ENCODE measurements at regions not wholly inside any gene's neighbourhood (a gene's known extent, or its start where the extent isn't known, plus 50 kb on each side); places are given as distances from the start of the nearest gene placed in this dataset.
"Not testable (repeated sequence)": the region's sequence is repeated elsewhere in the genome, so short reads cannot be mapped to it uniquely, and the experiment has no call there.

- not testable (repeated sequence) for TF ChIP-seq POLR2AphosphoS5, POLR2A (IDR thresholded peaks at IDR 0.05)
These were observed 194.7 kb downstream of the BANP start for GRCh38 chr16:88145824-88146405.

All from prostate gland (tissue), 1 donor.